WTC11 (cell line): ENCODE measurements at regions not wholly inside any gene's neighbourhood (a gene's known extent, or its start where the extent isn't known, plus 50 kb on each side); places are given as distances from the start of the nearest gene placed in this dataset.

Experiments
- ATAC-seq: fragments of 200-7000 bp; cut with Tn5 transposase; 2 replicates; pipeline ENCODE4 v1.10.0; 2021; ENCODE audit warnings: mild to moderate bottlenecking, moderate library complexity
- CTCF ChIA-PET: fragments of 300-600 bp; sonication (Branson Sonifier 250); formaldehyde crosslinking; loops from one replicate; lab custom pipeline; 2021; ENCODE audit warnings: antibody characterized with exemption; lab: Charles Lee
- POLR2A ChIA-PET: fragments of 350-600 bp; sonication (Branson Sonifier 250); formaldehyde crosslinking; loops from one replicate; lab custom pipeline; 2021; ENCODE audit warnings: antibody characterized with exemption; lab: Charles Lee
- DNase-seq: peaks from one replicate; pipeline ENCODE4 v3.0.0; 2021; ENCODE audit warnings: low spot score
- H3K27ac Mint-ChIP-seq: 2 replicates; pipeline ENCODE4 v1.8.0; 2021; ENCODE audit warnings: mixed read lengths
- H3K27me3 Mint-ChIP-seq: 2 replicates; pipeline ENCODE4 v1.8.0; 2021; ENCODE audit warnings: low read depth, mild to moderate bottlenecking, moderate library complexity, mixed read lengths
- H3K36me3 Mint-ChIP-seq: 2 replicates; pipeline ENCODE4 v1.8.0; 2021; ENCODE audit warnings: mixed read lengths
- H3K4me1 Mint-ChIP-seq: 2 replicates; pipeline ENCODE4 v1.8.0; 2022; ENCODE audit warnings: mixed read lengths
- H3K4me3 Mint-ChIP-seq: 2 replicates; pipeline ENCODE4 v1.8.0; 2021; ENCODE audit warnings: mild to moderate bottlenecking, moderate library complexity, mixed read lengths
- H3K9me3 Mint-ChIP-seq: 2 replicates; pipeline ENCODE4 v1.8.0; 2021; ENCODE audit warnings: mixed read lengths
- ATF3 ChIP-seq: sonication (generic); formaldehyde crosslinking; conservative IDR thresholded peaks from 2 replicates; pipeline ENCODE4 v1.8.1; 2022; ENCODE audit warnings: mild to moderate bottlenecking, missing genetic modification reagents
- CREB1 ChIP-seq: sonication (generic); formaldehyde crosslinking; IDR thresholded peaks from 2 replicates; pipeline ENCODE4 v1.8.0; 2023; ENCODE audit warnings: mild to moderate bottlenecking, missing genetic modification reagents
- EMX1 ChIP-seq: fragments of 250-450 bp; sonication (Bioruptor Pico); IDR thresholded peaks from 2 replicates; pipeline ENCODE4 v1.8.0; 2021; ENCODE audit warnings: mild to moderate bottlenecking
- ESRRA ChIP-seq: sonication (generic); formaldehyde crosslinking; IDR thresholded peaks from 2 replicates; pipeline ENCODE4 v1.8.1; 2022; ENCODE audit warnings: mild to moderate bottlenecking, missing genetic modification reagents, borderline replicate concordance
- IRF1 ChIP-seq: sonication (generic); formaldehyde crosslinking; IDR thresholded peaks from 2 replicates; pipeline ENCODE4 v1.8.0; 2023; ENCODE audit warnings: missing genetic modification reagents
- JUN ChIP-seq: sonication (generic); formaldehyde crosslinking; IDR thresholded peaks from 2 replicates; pipeline ENCODE4 v1.8.0; 2023; ENCODE audit warnings: mild to moderate bottlenecking, missing genetic modification reagents
- KAT7 ChIP-seq: sonication (generic); formaldehyde crosslinking; IDR thresholded peaks from 2 replicates; pipeline ENCODE4 v1.8.1; 2023; ENCODE audit warnings: missing genetic modification reagents, mild to moderate bottlenecking, borderline replicate concordance
- MLX ChIP-seq: sonication (generic); formaldehyde crosslinking; IDR thresholded peaks from 2 replicates; pipeline ENCODE4 v1.8.1; 2023; ENCODE audit warnings: mild to moderate bottlenecking, missing genetic modification reagents, moderate library complexity
- NFATC4 ChIP-seq: fragments of 250-450 bp; sonication (Bioruptor Pico); IDR thresholded peaks from 2 replicates; pipeline ENCODE4 v1.9.0; 2021; ENCODE audit warnings: mild to moderate bottlenecking
- NR1H2 ChIP-seq: sonication (generic); formaldehyde crosslinking; IDR thresholded peaks from 2 replicates; pipeline ENCODE4 v1.9.0; 2021; ENCODE audit warnings: mild to moderate bottlenecking, moderate library complexity, missing genetic modification reagents
- NR2C2 ChIP-seq: sonication (generic); formaldehyde crosslinking; IDR thresholded peaks from 2 replicates; pipeline ENCODE4 v1.8.0; 2022; ENCODE audit warnings: mild to moderate bottlenecking, missing genetic modification reagents
- OVOL2 ChIP-seq: fragments of 250-450 bp; sonication (Bioruptor Pico); IDR thresholded peaks from 2 replicates; pipeline ENCODE4 v1.9.0; 2021; ENCODE audit warnings: mild to moderate bottlenecking, borderline replicate concordance
- SOX15 ChIP-seq: fragments of 250-450 bp; sonication (Bioruptor Pico); IDR thresholded peaks from 2 replicates; pipeline ENCODE4 v1.9.0; 2021; ENCODE audit warnings: mild to moderate bottlenecking
- SP1 ChIP-seq: sonication (generic); formaldehyde crosslinking; conservative IDR thresholded peaks from 2 replicates; pipeline ENCODE4 v1.8.1; 2022; ENCODE audit warnings: missing genetic modification reagents
- TCF7 ChIP-seq: sonication (generic); formaldehyde crosslinking; IDR thresholded peaks from 2 replicates; pipeline ENCODE4 v1.8.0; 2022; ENCODE audit warnings: mild to moderate bottlenecking, low read depth, missing genetic modification reagents, moderate library complexity
- TEAD4 ChIP-seq: sonication (generic); formaldehyde crosslinking; IDR thresholded peaks from 2 replicates; pipeline ENCODE4 v1.8.0; 2022; ENCODE audit warnings: mild to moderate bottlenecking, missing genetic modification reagents
- TP53 ChIP-seq: sonication (generic); formaldehyde crosslinking; IDR thresholded peaks from 2 replicates; pipeline ENCODE4 v1.8.1; 2023; ENCODE audit warnings: mild to moderate bottlenecking, missing genetic modification reagents
- USF1 ChIP-seq: sonication (generic); formaldehyde crosslinking; IDR thresholded peaks from 2 replicates; pipeline ENCODE4 v1.8.0; 2022; ENCODE audit warnings: mild to moderate bottlenecking, missing genetic modification reagents
- ZNF121 ChIP-seq: sonication (generic); formaldehyde crosslinking; IDR thresholded peaks from 2 replicates; pipeline ENCODE4 v1.8.0; 2023; ENCODE audit warnings: missing genetic modification reagents
- ZNF219 ChIP-seq: sonication (generic); formaldehyde crosslinking; IDR thresholded peaks from 2 replicates; pipeline ENCODE4 v1.8.0; 2023; ENCODE audit warnings: missing genetic modification reagents, mild to moderate bottlenecking, borderline replicate concordance
- ZNF423 ChIP-seq: fragments of 250-450 bp; sonication (Bioruptor Pico); IDR thresholded peaks from 2 replicates; pipeline ENCODE4 v2.1.2; 2022; ENCODE audit warnings: mild to moderate bottlenecking, moderate library complexity
- ZSCAN18 ChIP-seq: fragments of 250-450 bp; sonication (Bioruptor Pico); IDR thresholded peaks from 2 replicates; pipeline ENCODE4 v2.1.2; 2022; ENCODE audit warnings: mild to moderate bottlenecking, moderate library complexity

- no peak for DNase-seq
- H3K4me1 Mint-ChIP-seq: peaks cover 6% of the 10 kb centered on the region
- H3K4me3 Mint-ChIP-seq: no peak overlapping the region
- TF ChIP-seq NR2C2 (CRISPR knock-in tag): no peak
- no peak for TF ChIP-seq SP1 (CRISPR knock-in tag)
- no peak for TF ChIP-seq JUN
- TF ChIP-seq EMX1: no peak
- no peak for TF ChIP-seq NR1H2 (CRISPR knock-in tag)
- TF ChIP-seq ATF3 (CRISPR knock-in tag): no peak
- no peak for TF ChIP-seq TEAD4
- no peak for TF ChIP-seq KAT7 (CRISPR knock-in tag)
- TF ChIP-seq ESRRA (CRISPR knock-in tag): no peak
- TF ChIP-seq, all 79 proteins: peak for 0
- CTCF ChIA-PET: no interaction called here
- Mint-ChIP-seq H3K36me3 (no peaks in the 10 kb centered on the region), H3K27ac (no peak overlapping the region), H3K27me3 (no peaks in the 10 kb centered on the region), H3K9me3 (no peaks in the 10 kb centered on the region)
- ATAC-seq: no peak
- POLR2A ChIA-PET: no interaction called here
These were observed 326.3 kb upstream of the ZNF804A start for GRCh38 chr2:184272056-184272455.

GRCh38 chr2:184294831-184295230, 303.5 kb upstream of the ZNF804A start:
- H3K4me1 Mint-ChIP-seq: no peaks in the 10 kb centered on the region
- ChIA-PET CTCF (no interaction called here), POLR2A (no interaction called here)

GRCh38 chr2:184297085-184297484, 301.2 kb upstream of the ZNF804A start:
- no peaks in the 10 kb centered on the region for H3K9me3 Mint-ChIP-seq
- no peak for ATAC-seq

More at GRCh38 chr2:184294831-184295230, 303.5 kb upstream of the ZNF804A start:
- Mint-ChIP-seq H3K27ac (no peak overlapping the region), H3K27me3 (no peaks in the 10 kb centered on the region), H3K9me3 (no peaks in the 10 kb centered on the region), H3K36me3 (no peaks in the 10 kb centered on the region), H3K4me3 (no peak overlapping the region)
- ATAC-seq: no peak
- TF ChIP-seq ZSCAN18 (CRISPR knock-in tag): no peak
- no peak for TF ChIP-seq NFATC4 (CRISPR knock-in tag)
- TF ChIP-seq ZNF121 (CRISPR knock-in tag): no peak
- no peak for TF ChIP-seq USF1
- TF ChIP-seq TCF7 (CRISPR knock-in tag): no peak
- TF ChIP-seq CREB1 (CRISPR knock-in tag): no peak
- no peak for TF ChIP-seq KAT7 (CRISPR knock-in tag)
- TF ChIP-seq ZNF219 (CRISPR knock-in tag): no peak
- no peak for TF ChIP-seq SOX15 (CRISPR knock-in tag)
- DNase-seq: no peak

More at GRCh38 chr2:184297085-184297484, 301.2 kb upstream of the ZNF804A start:
- Mint-ChIP-seq H3K4me3 (no peak overlapping the region), H3K4me1 (no peaks in the 10 kb centered on the region), H3K36me3 (no peaks in the 10 kb centered on the region), H3K27me3 (no peaks in the 10 kb centered on the region), H3K27ac (no peak overlapping the region)
- no peak for DNase-seq
- no peak for TF ChIP-seq EMX1
- no peak for TF ChIP-seq CREB1 (CRISPR knock-in tag)
- no peak for TF ChIP-seq ZNF423 (CRISPR knock-in tag)
- no peak for TF ChIP-seq ZNF121 (CRISPR knock-in tag)
- no peak for TF ChIP-seq OVOL2
- TF ChIP-seq TP53: no peak
- TF ChIP-seq IRF1 (CRISPR knock-in tag): no peak
- TF ChIP-seq MLX (CRISPR knock-in tag): no peak
- ChIA-PET CTCF (no interaction called here), POLR2A (no interaction called here)
